Panc1 (cell line): ENCODE measurements at regions not wholly inside any gene's neighbourhood (a gene's known extent, or its start where the extent isn't known, plus 50 kb on each side); places are given as distances from the start of the nearest gene placed in this dataset.

ENCODE experiments used
- ATAC-seq: fragments of 200-7000 bp; cut with Tn5 transposase; 2 replicates; pipeline ENCODE4 v1.9.1; 2020; ENCODE audit warnings: mild to moderate bottlenecking, moderate library complexity
- BruUV-seq: library from RNA; stranded (reverse); fragments of 400-500 nt; replicated peaks from 2 replicates; lab custom pipeline; 2021; lab: Mats Ljungman, UMichigan
- CTCF ChIA-PET: fragments of 300-600 bp; sonication (Branson Sonifier 250); formaldehyde crosslinking; loops from one replicate; lab custom pipeline; 2022; ENCODE audit warnings: antibody characterized with exemption; lab: Charles Lee
- POLR2A ChIA-PET: fragments of 300-600 bp; sonication (Branson Sonifier 250); formaldehyde crosslinking; loops from one replicate; lab custom pipeline; 2022; ENCODE audit warnings: antibody characterized with exemption; lab: Charles Lee
- DNase-seq: peaks from one replicate; pipeline ENCODE4 v3.0.0-alpha.2; 2010; ENCODE audit warnings: low read depth, low spot score
- H3K27ac ChIP-seq: 2 replicates; pipeline ENCODE4 v1.5.1; 2011; ENCODE audit warnings: mild to moderate bottlenecking, low read length, inconsistent platforms
- H3K27me3 ChIP-seq: fragments of 200-500 bp; sonication (Bioruptor generic); 2 replicates; pipeline ENCODE4 v1.6.0; 2014; ENCODE audit warnings: low read length, inconsistent platforms; ENCODE audit not compliant: control insufficient read depth, insufficient read depth
- H3K36me3 ChIP-seq: fragments of 200-500 bp; sonication (Bioruptor generic); 2 replicates; pipeline ENCODE4 v1.5.1; 2014; ENCODE audit warnings: inconsistent platforms, mild to moderate bottlenecking, low read length, moderate library complexity; ENCODE audit not compliant: control insufficient read depth, insufficient read depth
- H3K4me1 ChIP-seq: 2 replicates; pipeline ENCODE4 v1.5.1; 2011; ENCODE audit warnings: inconsistent platforms, mild to moderate bottlenecking, low read length, moderate library complexity; ENCODE audit not compliant: control insufficient read depth, insufficient read depth
- H3K4me3 ChIP-seq, 2 experiments: 2 replicates each; pipeline ENCODE4 v1.5.1; 2011 to 2012; ENCODE audit warnings: low read depth in 2 of 2, low read length in 2 of 2, mild to moderate bottlenecking in 2 of 2, inconsistent platforms in 1 of 2, moderate library complexity in 1 of 2
- H3K9me3 ChIP-seq: fragments of 200-500 bp; sonication (Bioruptor generic); 2 replicates; pipeline ENCODE4 v1.5.1; 2014; ENCODE audit warnings: low read depth, mild to moderate bottlenecking, inconsistent platforms, low read length, moderate library complexity; ENCODE audit not compliant: control insufficient read depth, insufficient read depth
- POLR2AphosphoS5 ChIP-seq: IDR thresholded peaks from 2 replicates; pipeline ENCODE4 v1.6.1; 2012; ENCODE audit warnings: mild to moderate bottlenecking, low read depth, low read length, moderate library complexity
- SIN3A ChIP-seq: IDR thresholded peaks from 2 replicates; pipeline ENCODE4 v1.6.1; 2012; ENCODE audit warnings: low read depth, mild to moderate bottlenecking, low read length, moderate library complexity, borderline replicate concordance; ENCODE audit not compliant: insufficient read depth
- TCF7L2 ChIP-seq: IDR thresholded peaks from 2 replicates; pipeline ENCODE4 v1.6.1; 2011; ENCODE audit warnings: mild to moderate bottlenecking, low read depth, low read length, inconsistent platforms
- in situ Hi-C: cut with HindIII; loops from 2 replicates; pipeline ENCODE4 v1.10.0; 2016; ENCODE audit warnings: low sequenced_read_pairs, low pct_unique_long_range_greater_than_20kb
- intact Hi-C: fragments of 100-400 bp; cut with micrococcal nuclease; formaldehyde crosslinking; loops from one replicate; pipeline ENCODE4 v1.10.0; 2022; ENCODE audit not compliant: unreplicated experiment
- TF ChIP-seq, protein P1 (sequence below): fragments of 450-650 bp; IDR thresholded peaks from 2 replicates; pipeline ENCODE4 v1.5.1; 2017; ENCODE audit warnings: mild to moderate bottlenecking
- TF ChIP-seq, protein P2 (sequence below), 2 experiments: IDR thresholded peaks; 2 replicates each; pipeline ENCODE4 v1.6.1; 2011 to 2012; ENCODE audit warnings: low read depth in 2 of 2, control low read depth in 1 of 2, low read length in 1 of 2, mild to moderate bottlenecking in 1 of 2, moderate library complexity in 1 of 2; ENCODE audit not compliant: insufficient read depth in 1 of 2

DNA sequence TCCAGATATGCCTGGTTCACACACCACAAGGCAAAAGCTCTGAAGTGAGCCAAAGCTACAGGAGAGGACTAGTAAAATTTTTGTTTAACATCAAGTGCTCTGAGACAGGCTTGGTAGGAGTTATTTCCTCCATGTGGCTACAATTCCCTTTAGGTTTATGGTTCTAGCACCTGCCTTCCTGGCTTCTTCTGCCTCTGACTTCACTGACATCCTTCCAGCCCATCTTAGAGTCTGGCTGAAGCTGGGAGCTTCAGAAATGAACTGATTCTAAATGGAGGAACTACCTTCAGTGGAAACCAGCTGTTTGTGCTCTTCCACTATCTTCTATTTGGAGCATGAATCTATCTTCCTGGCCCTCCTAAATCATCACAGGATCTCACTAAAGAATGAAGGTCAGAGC, 215.3 kb upstream of the FBXL7 start:
- no peak for DNase-seq
- BruUV-seq, result no TSS peak
- ChIA-PET CTCF (no interaction called here), POLR2A (no interaction called here)
- Histone ChIP-seq H3K36me3 (no peaks in the 10 kb centered on the region), H3K4me1 (no peaks in the 10 kb centered on the region), H3K27ac (no peak overlapping the region), H3K4me3 (no peak overlapping the region), H3K9me3 (no peaks in the 10 kb centered on the region), H3K27me3 (no peaks in the 10 kb centered on the region)
- TF ChIP-seq, protein P1, sequence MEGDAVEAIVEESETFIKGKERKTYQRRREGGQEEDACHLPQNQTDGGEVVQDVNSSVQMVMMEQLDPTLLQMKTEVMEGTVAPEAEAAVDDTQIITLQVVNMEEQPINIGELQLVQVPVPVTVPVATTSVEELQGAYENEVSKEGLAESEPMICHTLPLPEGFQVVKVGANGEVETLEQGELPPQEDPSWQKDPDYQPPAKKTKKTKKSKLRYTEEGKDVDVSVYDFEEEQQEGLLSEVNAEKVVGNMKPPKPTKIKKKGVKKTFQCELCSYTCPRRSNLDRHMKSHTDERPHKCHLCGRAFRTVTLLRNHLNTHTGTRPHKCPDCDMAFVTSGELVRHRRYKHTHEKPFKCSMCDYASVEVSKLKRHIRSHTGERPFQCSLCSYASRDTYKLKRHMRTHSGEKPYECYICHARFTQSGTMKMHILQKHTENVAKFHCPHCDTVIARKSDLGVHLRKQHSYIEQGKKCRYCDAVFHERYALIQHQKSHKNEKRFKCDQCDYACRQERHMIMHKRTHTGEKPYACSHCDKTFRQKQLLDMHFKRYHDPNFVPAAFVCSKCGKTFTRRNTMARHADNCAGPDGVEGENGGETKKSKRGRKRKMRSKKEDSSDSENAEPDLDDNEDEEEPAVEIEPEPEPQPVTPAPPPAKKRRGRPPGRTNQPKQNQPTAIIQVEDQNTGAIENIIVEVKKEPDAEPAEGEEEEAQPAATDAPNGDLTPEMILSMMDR, result no peak
- no peak for TF ChIP-seq SIN3A
- TF ChIP-seq POLR2AphosphoS5, result no peak
- TF ChIP-seq TCF7L2, result no peak
- TF ChIP-seq, protein P2, sequence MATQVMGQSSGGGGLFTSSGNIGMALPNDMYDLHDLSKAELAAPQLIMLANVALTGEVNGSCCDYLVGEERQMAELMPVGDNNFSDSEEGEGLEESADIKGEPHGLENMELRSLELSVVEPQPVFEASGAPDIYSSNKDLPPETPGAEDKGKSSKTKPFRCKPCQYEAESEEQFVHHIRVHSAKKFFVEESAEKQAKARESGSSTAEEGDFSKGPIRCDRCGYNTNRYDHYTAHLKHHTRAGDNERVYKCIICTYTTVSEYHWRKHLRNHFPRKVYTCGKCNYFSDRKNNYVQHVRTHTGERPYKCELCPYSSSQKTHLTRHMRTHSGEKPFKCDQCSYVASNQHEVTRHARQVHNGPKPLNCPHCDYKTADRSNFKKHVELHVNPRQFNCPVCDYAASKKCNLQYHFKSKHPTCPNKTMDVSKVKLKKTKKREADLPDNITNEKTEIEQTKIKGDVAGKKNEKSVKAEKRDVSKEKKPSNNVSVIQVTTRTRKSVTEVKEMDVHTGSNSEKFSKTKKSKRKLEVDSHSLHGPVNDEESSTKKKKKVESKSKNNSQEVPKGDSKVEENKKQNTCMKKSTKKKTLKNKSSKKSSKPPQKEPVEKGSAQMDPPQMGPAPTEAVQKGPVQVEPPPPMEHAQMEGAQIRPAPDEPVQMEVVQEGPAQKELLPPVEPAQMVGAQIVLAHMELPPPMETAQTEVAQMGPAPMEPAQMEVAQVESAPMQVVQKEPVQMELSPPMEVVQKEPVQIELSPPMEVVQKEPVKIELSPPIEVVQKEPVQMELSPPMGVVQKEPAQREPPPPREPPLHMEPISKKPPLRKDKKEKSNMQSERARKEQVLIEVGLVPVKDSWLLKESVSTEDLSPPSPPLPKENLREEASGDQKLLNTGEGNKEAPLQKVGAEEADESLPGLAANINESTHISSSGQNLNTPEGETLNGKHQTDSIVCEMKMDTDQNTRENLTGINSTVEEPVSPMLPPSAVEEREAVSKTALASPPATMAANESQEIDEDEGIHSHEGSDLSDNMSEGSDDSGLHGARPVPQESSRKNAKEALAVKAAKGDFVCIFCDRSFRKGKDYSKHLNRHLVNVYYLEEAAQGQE (IDR thresholded peaks at IDR 0.05; ENCODE audit: insufficient read depth in 1 of 2, low read depth in 2 of 2, low read length in 1 of 2), result no peak
- intact Hi-C loops, result no loop called here
- no peak for ATAC-seq
- in situ Hi-C loops, result no loop called here

DNA sequence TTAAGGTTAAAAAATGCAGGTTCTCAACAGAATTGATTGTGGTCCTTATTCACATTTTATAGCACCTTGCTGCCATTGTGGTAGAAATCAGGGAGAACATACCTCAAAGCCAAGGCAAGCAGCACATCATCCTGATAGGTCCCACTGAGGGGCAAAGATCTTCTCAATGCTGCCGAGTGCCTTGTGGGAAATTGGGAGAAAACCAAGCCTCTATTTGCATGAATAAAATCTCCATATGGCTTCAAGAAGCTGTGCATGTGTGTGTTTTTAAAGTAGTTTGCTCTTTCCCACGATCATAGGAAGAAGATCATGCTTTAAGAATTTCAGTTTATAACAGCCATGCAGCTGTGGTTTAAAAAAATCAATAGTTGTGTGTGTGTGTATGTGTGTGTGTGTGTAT, 216.9 kb upstream of the FBXL7 start:
- no peak for ATAC-seq
- Histone ChIP-seq H3K9me3 (no peaks in the 10 kb centered on the region), H3K4me1 (no peaks in the 10 kb centered on the region), H3K36me3 (no peaks in the 10 kb centered on the region), H3K27ac (no peak overlapping the region), H3K27me3 (no peaks in the 10 kb centered on the region), H3K4me3 (no peak overlapping the region)
- no peak for DNase-seq
- ChIA-PET CTCF (no interaction called here), POLR2A (no interaction called here)
- no TSS peak for BruUV-seq
- in situ Hi-C loops, result no loop called here
- intact Hi-C loops, result no loop called here
- TF ChIP-seq SIN3A (no peak), TCF7L2 (no peak), POLR2AphosphoS5 (no peak)
- TF ChIP-seq, protein P2 (IDR thresholded peaks at IDR 0.05; ENCODE audit: insufficient read depth in 1 of 2, low read depth in 2 of 2, low read length in 1 of 2), result no peak
- TF ChIP-seq, protein P1, result no peak
